GM12878 (cell line): ENCODE measurements at regions not wholly inside any gene's neighbourhood (a gene's known extent, or its start where the extent isn't known, plus 50 kb on each side); places are given as distances from the start of the nearest gene placed in this dataset.

Source experiments
- ATAC-seq: fragments of 200-7000 bp; cut with Tn5 transposase; 3 replicates; pipeline ENCODE4 v1.9.1; 2020; ENCODE audit warnings: mild to moderate bottlenecking, moderate library complexity
- BruUV-seq: library from RNA; stranded (reverse); fragments of 400-500 nt; replicated peaks from 2 replicates; lab custom pipeline; 2021; lab: Mats Ljungman, UMichigan
- CTCF ChIA-PET: fragments of 300-600 bp; sonication (Branson Sonifier 250); formaldehyde crosslinking; extraction: SDS; loops from one replicate; lab custom pipeline; 2021; ENCODE audit warnings: inconsistent platforms; lab: Yijun Ruan, JAX
- POLR2A ChIA-PET: fragments of 350-600 bp; formaldehyde crosslinking; extraction: SDS; loops from one replicate; lab custom pipeline; 2021; ENCODE audit warnings: inconsistent platforms; lab: Charles Lee
- RAD21 ChIA-PET: fragments of 300-600 bp; sonication (Branson Sonifier 250); formaldehyde crosslinking; loops from one replicate; lab custom pipeline; 2023; ENCODE audit warnings: antibody characterized with exemption; ENCODE audit not compliant: unreplicated experiment; lab: Charles Lee
- SMC1A ChIA-PET: fragments of 300-600 bp; sonication (Branson Sonifier 250); formaldehyde crosslinking; loops from one replicate; lab custom pipeline; 2023; ENCODE audit not compliant: unreplicated experiment, uncharacterized antibody; lab: Charles Lee
- DNase-seq: peaks from one replicate; pipeline ENCODE4 v3.0.0-alpha.2; 2011; ENCODE audit warnings: low read depth, low spot score
- FAIRE-seq: peaks from 3 replicates; lab custom pipeline; 2011; peaks lifted over from hg19 to GRCh38; lab: Jason Lieb, UNC
- H2AFZ ChIP-seq: 2 replicates; pipeline ENCODE4 v1.6.0; 2011; ENCODE audit warnings: low read depth, low read length, control low read depth; ENCODE audit not compliant: control insufficient read depth
- H3K27ac ChIP-seq: 2 replicates; pipeline ENCODE4 v1.5.1; 2011; ENCODE audit warnings: control low read depth; ENCODE audit not compliant: control insufficient read depth, insufficient read depth
- H3K27me3 ChIP-seq, 2 experiments: replicated peaks in 1 of 2; 2 replicates each; pipeline versions ENCODE4 v1.6.0 to v1.6.1; 2011; ENCODE audit warnings: low read length in 1 of 2; ENCODE audit not compliant: control insufficient read depth in 2 of 2, insufficient read depth in 2 of 2
- H3K36me3 ChIP-seq, 2 experiments: 2 replicates each; pipeline ENCODE4 v1.5.1; 2011; ENCODE audit warnings: low read length in 1 of 2; ENCODE audit not compliant: control insufficient read depth in 2 of 2, insufficient read depth in 2 of 2
- H3K4me1 ChIP-seq: 2 replicates; pipeline ENCODE4 v1.6.1; 2011; ENCODE audit warnings: mild to moderate bottlenecking, low read length, moderate library complexity, mixed read lengths; ENCODE audit not compliant: control insufficient read depth, insufficient read depth
- H3K4me2 ChIP-seq: 2 replicates; pipeline ENCODE4 v1.6.0; 2011; ENCODE audit warnings: control low read depth; ENCODE audit not compliant: control insufficient read depth, insufficient read depth
- H3K4me3 ChIP-seq: fragments of 200-600 bp; sonication (generic); 2 replicates; pipeline ENCODE4 v1.5.1; 2016
- H3K79me2 ChIP-seq: 2 replicates; pipeline ENCODE4 v1.6.0; 2011; ENCODE audit warnings: low read length; ENCODE audit not compliant: control insufficient read depth, insufficient read depth
- H3K9ac ChIP-seq: 2 replicates; pipeline ENCODE4 v1.8.0; 2011; ENCODE audit warnings: low read length, control low read depth, mixed read lengths; ENCODE audit not compliant: control insufficient read depth, insufficient read depth
- H3K9me3 ChIP-seq: replicated peaks from 3 replicates; pipeline ENCODE4 v1.5.1; 2011; ENCODE audit warnings: mild to moderate bottlenecking, low read length; ENCODE audit not compliant: control insufficient read depth, insufficient read depth
- H4K20me1 ChIP-seq: 2 replicates; pipeline ENCODE4 v1.6.0; 2011; ENCODE audit not compliant: control insufficient read depth, insufficient read depth
- CREM ChIP-seq: IDR thresholded peaks from 2 replicates; pipeline ENCODE4 v1.6.1; 2014; ENCODE audit warnings: antibody characterized with exemption, low read depth
- KDM1A ChIP-seq: fragments of 200-600 bp; sonication (generic); IDR thresholded peaks from 2 replicates; pipeline ENCODE4 v1.6.1; 2016; ENCODE audit warnings: borderline replicate concordance
- MEF2B ChIP-seq: fragments of 450-650 bp; IDR thresholded peaks from 2 replicates; pipeline ENCODE4 v1.6.1; 2018; ENCODE audit warnings: mild to moderate bottlenecking, moderate library complexity; ENCODE audit not compliant: partially characterized antibody, poor library complexity, severe bottlenecking
- NR2C1 ChIP-seq: fragments of 450-650 bp; IDR thresholded peaks from 2 replicates; pipeline ENCODE4 v1.6.1; 2017; ENCODE audit warnings: antibody characterized with exemption, mild to moderate bottlenecking, moderate library complexity
- PML ChIP-seq: IDR thresholded peaks from 2 replicates; pipeline ENCODE4 v1.6.1; 2012; ENCODE audit warnings: low read length, inconsistent platforms
- RAD21 ChIP-seq: IDR thresholded peaks from 2 replicates; pipeline ENCODE4 v1.6.1; 2011; ENCODE audit warnings: mild to moderate bottlenecking, low read depth, low read length, moderate library complexity; ENCODE audit not compliant: insufficient read depth
- ZNF217 ChIP-seq: fragments of 450-650 bp; IDR thresholded peaks from 2 replicates; pipeline ENCODE4 v1.6.1; 2017; ENCODE audit warnings: antibody characterized with exemption, mild to moderate bottlenecking
- WGBS: methylation state at CpG from one replicate; pipeline ENCODE4 v1.1.6; 2016; ENCODE audit warnings: low lambda C conversion rate; ENCODE audit not compliant: insufficient replicate concordance, insufficient coverage; ENCODE audit errors: missing lambda C conversion rate; 5-methylcytosine and 5-hydroxymethylcytosine counted together
- in situ Hi-C: fragments of 300-500 bp; cut with MboI; formaldehyde crosslinking; loops from 9 replicates; pipeline ENCODE4 v1.14.3; 2018; ENCODE audit warnings: mixed read lengths
- intact Hi-C: fragments of 100-400 bp; cut with micrococcal nuclease; formaldehyde crosslinking; loops from one replicate; pipeline ENCODE4 v1.14.2; 2022; ENCODE audit not compliant: unreplicated experiment
- TF ChIP-seq, protein P1 (sequence below): IDR thresholded peaks from 2 replicates; pipeline ENCODE4 v1.6.1; 2011; ENCODE audit warnings: borderline replicate concordance, low read depth, mild to moderate bottlenecking, moderate library complexity, low read length; ENCODE audit not compliant: insufficient read depth, poor library complexity, severe bottlenecking
- TF ChIP-seq, protein P2 (sequence below): fragments of 450-650 bp; IDR thresholded peaks from 2 replicates; pipeline ENCODE4 v1.6.1; 2017; ENCODE audit warnings: antibody characterized with exemption, mild to moderate bottlenecking, moderate library complexity
- TF ChIP-seq, protein P3 (sequence below): IDR thresholded peaks from 2 replicates; pipeline ENCODE4 v1.6.1; 2011; ENCODE audit warnings: borderline replicate concordance, low read depth, mild to moderate bottlenecking, moderate library complexity, mixed read lengths, low read length; ENCODE audit not compliant: insufficient read depth; ENCODE audit errors: extremely low read length

DNA sequence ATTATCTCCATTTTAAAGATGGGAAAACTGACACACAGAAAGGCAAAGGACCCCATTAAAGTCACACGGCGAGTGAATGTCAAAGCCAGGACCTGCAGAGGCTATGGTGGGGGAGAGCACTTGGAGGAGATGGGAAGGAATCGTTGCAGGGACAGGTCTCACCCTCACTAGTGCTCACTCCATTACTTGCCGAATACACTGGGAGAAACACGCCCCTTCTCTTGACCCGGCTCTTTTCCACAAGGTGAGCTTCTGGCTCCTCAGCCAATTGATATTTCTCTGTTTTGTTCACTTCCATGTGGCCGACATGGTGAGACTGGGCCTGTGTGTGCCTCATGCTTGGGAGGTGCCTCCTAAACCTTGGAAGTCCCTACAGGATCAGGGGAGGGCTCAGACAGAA is 117.8 kb upstream of the KCNG1 start:
- CTCF ChIA-PET: no interaction called here
- no TSS peak for BruUV-seq
- Histone ChIP-seq H2AFZ (no peak overlapping the region), H3K27me3 (peaks cover 0 to 1% of the 10 kb centered on the region in 2 experiments; a peak in 1 of 4 replicates), H3K4me3 (no peak overlapping the region), H3K36me3 (no peaks in the 10 kb centered on the region)
- intact Hi-C loops: no loop called here
- DNase-seq: no peak
- TF ChIP-seq, protein P1, sequence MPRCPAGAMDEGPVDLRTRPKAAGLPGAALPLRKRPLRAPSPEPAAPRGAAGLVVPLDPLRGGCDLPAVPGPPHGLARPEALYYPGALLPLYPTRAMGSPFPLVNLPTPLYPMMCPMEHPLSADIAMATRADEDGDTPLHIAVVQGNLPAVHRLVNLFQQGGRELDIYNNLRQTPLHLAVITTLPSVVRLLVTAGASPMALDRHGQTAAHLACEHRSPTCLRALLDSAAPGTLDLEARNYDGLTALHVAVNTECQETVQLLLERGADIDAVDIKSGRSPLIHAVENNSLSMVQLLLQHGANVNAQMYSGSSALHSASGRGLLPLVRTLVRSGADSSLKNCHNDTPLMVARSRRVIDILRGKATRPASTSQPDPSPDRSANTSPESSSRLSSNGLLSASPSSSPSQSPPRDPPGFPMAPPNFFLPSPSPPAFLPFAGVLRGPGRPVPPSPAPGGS: no peak
- TF ChIP-seq, protein P2, sequence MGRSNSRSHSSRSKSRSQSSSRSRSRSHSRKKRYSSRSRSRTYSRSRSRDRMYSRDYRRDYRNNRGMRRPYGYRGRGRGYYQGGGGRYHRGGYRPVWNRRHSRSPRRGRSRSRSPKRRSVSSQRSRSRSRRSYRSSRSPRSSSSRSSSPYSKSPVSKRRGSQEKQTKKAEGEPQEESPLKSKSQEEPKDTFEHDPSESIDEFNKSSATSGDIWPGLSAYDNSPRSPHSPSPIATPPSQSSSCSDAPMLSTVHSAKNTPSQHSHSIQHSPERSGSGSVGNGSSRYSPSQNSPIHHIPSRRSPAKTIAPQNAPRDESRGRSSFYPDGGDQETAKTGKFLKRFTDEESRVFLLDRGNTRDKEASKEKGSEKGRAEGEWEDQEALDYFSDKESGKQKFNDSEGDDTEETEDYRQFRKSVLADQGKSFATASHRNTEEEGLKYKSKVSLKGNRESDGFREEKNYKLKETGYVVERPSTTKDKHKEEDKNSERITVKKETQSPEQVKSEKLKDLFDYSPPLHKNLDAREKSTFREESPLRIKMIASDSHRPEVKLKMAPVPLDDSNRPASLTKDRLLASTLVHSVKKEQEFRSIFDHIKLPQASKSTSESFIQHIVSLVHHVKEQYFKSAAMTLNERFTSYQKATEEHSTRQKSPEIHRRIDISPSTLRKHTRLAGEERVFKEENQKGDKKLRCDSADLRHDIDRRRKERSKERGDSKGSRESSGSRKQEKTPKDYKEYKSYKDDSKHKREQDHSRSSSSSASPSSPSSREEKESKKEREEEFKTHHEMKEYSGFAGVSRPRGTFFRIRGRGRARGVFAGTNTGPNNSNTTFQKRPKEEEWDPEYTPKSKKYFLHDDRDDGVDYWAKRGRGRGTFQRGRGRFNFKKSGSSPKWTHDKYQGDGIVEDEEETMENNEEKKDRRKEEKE: no peak
- TF ChIP-seq NR2C1 (no peak), MEF2B (no peak), ZNF217 (no peak), PML (no peak), RAD21 (no peak), CREM (no peak), KDM1A (no peak)
- TF ChIP-seq, protein P3, sequence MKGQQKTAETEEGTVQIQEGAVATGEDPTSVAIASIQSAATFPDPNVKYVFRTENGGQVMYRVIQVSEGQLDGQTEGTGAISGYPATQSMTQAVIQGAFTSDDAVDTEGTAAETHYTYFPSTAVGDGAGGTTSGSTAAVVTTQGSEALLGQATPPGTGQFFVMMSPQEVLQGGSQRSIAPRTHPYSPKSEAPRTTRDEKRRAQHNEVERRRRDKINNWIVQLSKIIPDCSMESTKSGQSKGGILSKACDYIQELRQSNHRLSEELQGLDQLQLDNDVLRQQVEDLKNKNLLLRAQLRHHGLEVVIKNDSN: no peak
- TF ChIP-seq, all 136 proteins: peak for 0
- Histone ChIP-seq H4K20me1 (no peaks in the 10 kb centered on the region), H3K4me2 (no peak overlapping the region), H3K9ac (no peak overlapping the region), H3K9me3 (no peaks in the 10 kb centered on the region), H3K4me1 (no peaks in the 10 kb centered on the region), H3K79me2 (no peaks in the 10 kb centered on the region), H3K27ac (no peak overlapping the region)
- no peak for FAIRE-seq
- SMC1A ChIA-PET: no interaction called here
- POLR2A ChIA-PET: no interaction called here
- ATAC-seq: no peak
- in situ Hi-C loops: no loop called here
- 40% methylated on average over 7 of the region's 7 CpGs for WGBS
- RAD21 ChIA-PET: no interaction called here
